Activated B cell treated with CpG ODN at 0.5 μM for 24 hours (primary cell): ENCODE measurements at regions not wholly inside any gene's neighbourhood (a gene's known extent, or its start where the extent isn't known, plus 50 kb on each side); places are given as distances from the start of the nearest gene placed in this dataset.

Experiments used
- ATAC-seq: fragments of 200-7000 bp; cut with Tn5 transposase; one replicate; pipeline ENCODE4 v1.10.0; 2021; ENCODE audit warnings: low read depth, mild to moderate bottlenecking, moderate library complexity
- CTCF ChIA-PET: fragments of 350-600 bp; sonication (Branson Sonifier 250); formaldehyde crosslinking; loops from one replicate; lab custom pipeline; 2021; ENCODE audit warnings: antibody characterized with exemption; lab: Charles Lee
- POLR2A ChIA-PET: fragments of 350-600 bp; sonication (Branson Sonifier 250); formaldehyde crosslinking; loops from one replicate; lab custom pipeline; 2021; ENCODE audit warnings: antibody characterized with exemption; lab: Charles Lee
- DNase-seq: peaks from one replicate; pipeline ENCODE4 v3.0.0; 2022
- H3K27ac Mint-ChIP-seq: one replicate; pipeline ENCODE4 v1.8.0; 2020; ENCODE audit warnings: mixed read lengths
- H3K27me3 Mint-ChIP-seq: one replicate; pipeline ENCODE4 v1.8.0; 2021; ENCODE audit warnings: mixed read lengths
- H3K36me3 Mint-ChIP-seq: one replicate; pipeline ENCODE4 v1.8.0; 2021; ENCODE audit warnings: low read depth, mixed read lengths
- H3K4me1 Mint-ChIP-seq: one replicate; pipeline ENCODE4 v1.8.0; 2021; ENCODE audit warnings: mixed read lengths
- H3K4me3 Mint-ChIP-seq: one replicate; pipeline ENCODE4 v1.8.0; 2020; ENCODE audit warnings: mild to moderate bottlenecking, mixed read lengths
- H3K9me3 Mint-ChIP-seq: one replicate; pipeline ENCODE4 v1.8.0; 2020; ENCODE audit warnings: mixed read lengths
- intact Hi-C: fragments of 100-400 bp; cut with micrococcal nuclease; formaldehyde crosslinking; loops from one replicate; pipeline ENCODE4 v1.15.1; 2024
- TF ChIP-seq, protein P1 (sequence below): fragments of 200-600 bp; IDR thresholded peaks from one replicate; pipeline ENCODE4 v1.8.0; 2022; ENCODE audit warnings: antibody characterized with exemption, mild to moderate bottlenecking

DNA sequence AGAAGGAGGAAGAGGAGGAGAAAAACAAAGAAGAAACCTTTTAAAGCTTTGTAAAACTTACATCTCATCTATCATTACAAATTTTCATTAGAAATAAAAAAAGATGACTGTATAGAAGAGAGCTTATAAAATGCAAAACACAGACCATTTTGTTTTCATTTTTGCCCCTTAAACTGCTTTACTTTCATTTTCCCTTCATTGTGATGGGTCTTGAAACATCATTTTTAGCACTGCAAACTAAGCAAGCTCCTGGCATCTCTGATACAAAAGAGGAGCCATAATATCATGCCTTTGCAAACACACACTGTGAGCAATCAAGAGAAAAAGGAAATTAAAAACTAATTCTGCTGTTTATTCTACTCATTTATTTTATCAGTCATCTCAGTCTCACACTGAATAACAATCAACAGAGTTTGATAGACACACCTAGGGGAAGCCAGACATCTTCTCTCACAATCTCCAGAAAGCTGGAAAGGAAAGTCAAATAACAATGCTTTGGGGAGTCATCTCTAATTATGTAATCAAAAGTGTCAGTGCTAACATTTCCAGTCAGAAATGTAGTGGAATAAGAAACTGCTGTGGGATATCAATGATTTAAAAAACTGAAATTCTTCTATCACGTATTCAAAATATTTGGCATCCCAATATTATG is 467.7 kb upstream of the FAT3 start:
- no peak for ATAC-seq
- H3K4me1 Mint-ChIP-seq, result no peaks in the 10 kb centered on the region
- no peak overlapping the region for H3K27ac Mint-ChIP-seq
- H3K36me3 Mint-ChIP-seq, result no peaks in the 10 kb centered on the region
- intact Hi-C loops, result no loop called here
- DNase-seq, result no peak
- no peak overlapping the region for H3K4me3 Mint-ChIP-seq
- ChIA-PET POLR2A (no interaction called here), CTCF (no interaction called here)
- H3K9me3 Mint-ChIP-seq, result peaks cover 3% of the 10 kb centered on the region
- H3K27me3 Mint-ChIP-seq, result no peaks in the 10 kb centered on the region
- TF ChIP-seq, protein P1, sequence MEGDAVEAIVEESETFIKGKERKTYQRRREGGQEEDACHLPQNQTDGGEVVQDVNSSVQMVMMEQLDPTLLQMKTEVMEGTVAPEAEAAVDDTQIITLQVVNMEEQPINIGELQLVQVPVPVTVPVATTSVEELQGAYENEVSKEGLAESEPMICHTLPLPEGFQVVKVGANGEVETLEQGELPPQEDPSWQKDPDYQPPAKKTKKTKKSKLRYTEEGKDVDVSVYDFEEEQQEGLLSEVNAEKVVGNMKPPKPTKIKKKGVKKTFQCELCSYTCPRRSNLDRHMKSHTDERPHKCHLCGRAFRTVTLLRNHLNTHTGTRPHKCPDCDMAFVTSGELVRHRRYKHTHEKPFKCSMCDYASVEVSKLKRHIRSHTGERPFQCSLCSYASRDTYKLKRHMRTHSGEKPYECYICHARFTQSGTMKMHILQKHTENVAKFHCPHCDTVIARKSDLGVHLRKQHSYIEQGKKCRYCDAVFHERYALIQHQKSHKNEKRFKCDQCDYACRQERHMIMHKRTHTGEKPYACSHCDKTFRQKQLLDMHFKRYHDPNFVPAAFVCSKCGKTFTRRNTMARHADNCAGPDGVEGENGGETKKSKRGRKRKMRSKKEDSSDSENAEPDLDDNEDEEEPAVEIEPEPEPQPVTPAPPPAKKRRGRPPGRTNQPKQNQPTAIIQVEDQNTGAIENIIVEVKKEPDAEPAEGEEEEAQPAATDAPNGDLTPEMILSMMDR, result no peak

DNA sequence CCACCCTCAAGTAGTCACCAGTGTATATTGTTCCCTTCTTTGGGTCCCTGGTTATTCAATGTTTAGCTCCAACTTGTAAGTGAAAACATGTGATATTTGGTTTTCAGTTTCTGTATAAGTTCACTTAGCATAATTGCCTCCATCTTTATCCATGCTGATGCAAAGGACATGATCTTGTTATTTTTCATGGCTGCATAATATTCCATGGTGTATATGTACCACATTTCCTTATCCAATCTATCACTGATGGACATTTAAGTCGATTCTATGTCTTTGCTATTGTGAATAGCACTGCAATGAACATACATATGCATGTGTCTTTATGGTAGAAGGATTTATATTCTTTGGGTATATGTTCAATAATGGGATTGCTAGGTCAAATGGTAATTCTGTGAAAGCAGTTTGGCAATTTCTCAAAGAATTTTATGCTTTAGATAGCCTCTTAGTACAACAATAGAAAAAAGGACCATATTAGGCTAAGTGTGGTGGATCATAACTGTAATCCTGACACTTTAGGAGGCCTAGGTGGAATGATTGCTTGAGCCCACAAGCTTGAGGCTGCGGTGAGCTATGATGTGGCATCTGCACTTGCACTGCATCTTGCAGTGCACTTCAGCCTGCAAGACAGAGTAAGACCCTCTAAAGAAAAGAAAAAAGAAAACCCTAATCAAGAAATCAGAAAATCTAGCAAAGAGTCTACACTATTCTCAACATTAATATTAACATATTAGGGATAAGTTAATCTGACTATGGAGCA is 468.5 kb upstream of the FAT3 start:
- no peak for DNase-seq
- H3K27me3 Mint-ChIP-seq, result no peaks in the 10 kb centered on the region
- H3K4me1 Mint-ChIP-seq, result no peaks in the 10 kb centered on the region
- ATAC-seq, result no peak
- POLR2A ChIA-PET, result no interaction called here
- intact Hi-C loops, result no loop called here
- no peak overlapping the region for H3K4me3 Mint-ChIP-seq
- H3K36me3 Mint-ChIP-seq, result no peaks in the 10 kb centered on the region
- CTCF ChIA-PET, result no interaction called here
- TF ChIP-seq, protein P1, result no peak
- no peak overlapping the region for H3K27ac Mint-ChIP-seq
- H3K9me3 Mint-ChIP-seq, result peaks cover 4% of the 10 kb centered on the region

- CTCF ChIA-PET, result no interaction called here
- no peak for DNase-seq
- H3K27ac Mint-ChIP-seq, result no peak overlapping the region
- POLR2A ChIA-PET, result no interaction called here
- H3K9me3 Mint-ChIP-seq, result peaks cover 4% of the 10 kb centered on the region
- no peak overlapping the region for H3K4me3 Mint-ChIP-seq
- intact Hi-C loops, result no loop called here
- H3K4me1 Mint-ChIP-seq, result no peaks in the 10 kb centered on the region
- TF ChIP-seq, protein P1, result no peak
- no peak for ATAC-seq
- H3K27me3 Mint-ChIP-seq, result no peaks in the 10 kb centered on the region
- H3K36me3 Mint-ChIP-seq, result no peaks in the 10 kb centered on the region
Measured at GRCh38 chr11:91755526-91755925, 469.1 kb upstream of the FAT3 start.

- no peak overlapping the region for H3K27ac Mint-ChIP-seq
Measured at GRCh38 chr11:91749251-91749650, 475.4 kb upstream of the FAT3 start.

DNA sequence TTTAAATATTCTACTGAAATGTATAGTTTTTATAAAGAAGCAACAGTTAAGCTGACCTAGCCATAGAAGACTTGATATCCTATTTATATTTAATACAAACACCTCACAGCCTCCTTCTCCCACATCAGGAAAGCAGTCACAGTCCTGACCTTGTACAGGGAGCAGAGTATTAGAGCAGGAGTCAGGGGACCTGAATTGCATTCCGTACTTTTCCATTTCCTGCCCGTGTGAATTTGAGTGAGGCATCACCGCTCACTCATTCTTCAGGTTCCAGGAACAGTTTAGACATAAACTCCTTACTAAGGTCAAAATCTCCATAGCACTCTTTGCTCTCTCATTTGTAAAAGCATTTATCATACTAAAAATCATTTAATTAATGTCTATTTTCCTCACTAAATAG is 482.5 kb upstream of the FAT3 start:
- H3K4me1 Mint-ChIP-seq, result no peaks in the 10 kb centered on the region
- no peaks in the 10 kb centered on the region for H3K36me3 Mint-ChIP-seq
- CTCF ChIA-PET, result no interaction called here
- no peak overlapping the region for H3K4me3 Mint-ChIP-seq
- TF ChIP-seq, protein P1, result no peak
- POLR2A ChIA-PET, result no interaction called here
- no peaks in the 10 kb centered on the region for H3K27me3 Mint-ChIP-seq
- H3K9me3 Mint-ChIP-seq, result peaks cover 3% of the 10 kb centered on the region
- ATAC-seq (no peak), DNase-seq (no peak)
- intact Hi-C loops, result no loop called here
- no peak overlapping the region for H3K27ac Mint-ChIP-seq

More at GRCh38 chr11:91749251-91749650, 475.4 kb upstream of the FAT3 start:
- no peaks in the 10 kb centered on the region for H3K36me3 Mint-ChIP-seq
- TF ChIP-seq, protein P1, result no peak
- no peak overlapping the region for H3K4me3 Mint-ChIP-seq
- intact Hi-C loops, result no loop called here
- H3K27me3 Mint-ChIP-seq, result no peaks in the 10 kb centered on the region
- peaks cover 3% of the 10 kb centered on the region for H3K9me3 Mint-ChIP-seq
- ChIA-PET POLR2A (no interaction called here), CTCF (no interaction called here)
- DNase-seq (no peak), ATAC-seq (no peak)
- no peaks in the 10 kb centered on the region for H3K4me1 Mint-ChIP-seq
